ENCODE measurements at regions not wholly inside any gene's neighbourhood (a gene's known extent, or its start where the extent isn't known, plus 50 kb on each side); places are given as distances from the start of the nearest gene placed in this dataset.

DNA sequence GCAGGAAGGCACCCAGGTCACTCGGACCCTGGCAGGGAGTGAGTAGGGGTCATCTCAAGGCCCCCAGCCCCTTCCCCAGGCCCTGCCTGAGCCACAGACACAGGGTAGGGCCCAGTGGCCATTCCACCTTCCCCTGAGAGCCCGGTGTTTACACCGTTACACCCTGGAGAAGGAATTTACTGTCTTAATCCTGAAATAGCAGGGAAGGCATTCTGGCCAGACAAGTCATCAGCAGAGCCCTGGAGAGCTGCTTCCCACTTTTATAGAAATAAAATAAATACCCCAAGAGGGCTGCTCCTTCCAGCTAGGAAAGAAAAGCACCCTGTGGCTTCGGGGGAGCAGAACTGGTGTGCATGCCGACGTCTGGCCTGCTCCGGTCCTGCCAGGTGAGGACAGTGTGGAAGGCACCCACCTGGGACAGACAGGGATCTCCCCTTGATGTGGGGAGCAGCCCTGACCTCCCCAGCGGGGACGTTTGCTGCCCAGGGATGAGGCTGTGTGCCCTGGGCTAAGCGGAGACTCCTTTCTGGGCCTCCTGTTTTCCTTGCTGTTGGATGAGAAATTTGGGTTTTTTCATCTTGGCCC lies 180.0 kb downstream of the MN1 start:
- Histone ChIP-seq H3K9me3 (replicated peaks in 1 of 3) (no peaks in the 10 kb centered on the region), H3K4me3 (no peak overlapping the region), H3K27ac (no peak overlapping the region), H3K36me3 (replicated peaks in 1 of 2) (no peaks in the 10 kb centered on the region), H3K4me1 (replicated peaks in 1 of 2) (no peaks in the 10 kb centered on the region), H3K27me3 (no peaks in the 10 kb centered on the region)
- 80 to 92% (median 87%) methylated on average over 9 to 10 of the region's 10 CpGs for WGBS, 4 donors
- DNase-seq, result no peak
- intact Hi-C loops (cut with DNase I), result no loop called here
- TF ChIP-seq POLR2A (IDR thresholded peaks at IDR 0.05), result no peak
- TF ChIP-seq, protein P1, sequence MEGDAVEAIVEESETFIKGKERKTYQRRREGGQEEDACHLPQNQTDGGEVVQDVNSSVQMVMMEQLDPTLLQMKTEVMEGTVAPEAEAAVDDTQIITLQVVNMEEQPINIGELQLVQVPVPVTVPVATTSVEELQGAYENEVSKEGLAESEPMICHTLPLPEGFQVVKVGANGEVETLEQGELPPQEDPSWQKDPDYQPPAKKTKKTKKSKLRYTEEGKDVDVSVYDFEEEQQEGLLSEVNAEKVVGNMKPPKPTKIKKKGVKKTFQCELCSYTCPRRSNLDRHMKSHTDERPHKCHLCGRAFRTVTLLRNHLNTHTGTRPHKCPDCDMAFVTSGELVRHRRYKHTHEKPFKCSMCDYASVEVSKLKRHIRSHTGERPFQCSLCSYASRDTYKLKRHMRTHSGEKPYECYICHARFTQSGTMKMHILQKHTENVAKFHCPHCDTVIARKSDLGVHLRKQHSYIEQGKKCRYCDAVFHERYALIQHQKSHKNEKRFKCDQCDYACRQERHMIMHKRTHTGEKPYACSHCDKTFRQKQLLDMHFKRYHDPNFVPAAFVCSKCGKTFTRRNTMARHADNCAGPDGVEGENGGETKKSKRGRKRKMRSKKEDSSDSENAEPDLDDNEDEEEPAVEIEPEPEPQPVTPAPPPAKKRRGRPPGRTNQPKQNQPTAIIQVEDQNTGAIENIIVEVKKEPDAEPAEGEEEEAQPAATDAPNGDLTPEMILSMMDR (IDR thresholded peaks at IDR 0.05), result no peak

DNA sequence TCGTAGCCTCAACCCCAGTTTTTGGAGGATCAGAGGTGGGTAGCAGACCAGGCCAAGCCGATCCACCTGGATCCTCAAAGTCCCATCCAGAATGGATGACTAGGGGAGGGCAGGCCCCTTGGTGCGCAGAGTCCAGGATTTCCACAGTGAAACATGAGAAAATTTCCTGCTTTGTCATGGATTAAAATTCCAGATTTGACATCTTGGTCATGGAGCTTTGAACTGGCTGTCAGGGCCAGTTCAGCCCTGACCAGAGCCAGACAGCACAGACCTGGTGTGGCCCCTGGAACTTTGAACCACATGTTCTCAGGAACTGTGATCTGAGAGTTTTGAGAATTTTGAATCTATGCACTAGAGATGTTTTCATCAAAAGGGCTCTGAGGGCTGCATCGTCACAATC lies 177.5 kb downstream of the MN1 start:
- 90 to 93% (median 91%) methylated on average over 2 to 4 of the region's 4 CpGs for WGBS, 4 donors
- no peak for DNase-seq
- intact Hi-C loops (cut with DNase I), result no loop called here

DNA sequence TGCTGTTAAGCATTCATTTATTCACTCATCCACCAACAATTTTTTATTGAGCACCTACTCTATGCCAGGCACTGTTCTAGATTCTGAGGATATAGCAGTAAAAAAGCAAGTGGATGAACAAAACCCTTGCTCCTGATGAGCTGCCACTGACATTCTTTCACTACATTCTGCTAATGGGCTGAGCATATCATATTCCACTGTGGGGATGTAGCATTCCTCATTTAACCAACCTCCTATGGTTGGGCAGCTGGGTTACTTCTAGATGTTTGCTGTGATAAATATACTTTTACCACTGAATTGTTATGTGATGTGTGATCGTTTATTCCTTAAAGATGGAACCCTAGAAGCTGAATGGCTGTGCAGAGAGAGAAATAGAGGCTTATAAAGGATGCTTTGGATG lies 176.9 kb downstream of the MN1 start:
- H3K9me3 ChIP-seq (replicated peaks in 1 of 3), result no peaks in the 10 kb centered on the region
- H3K27me3 ChIP-seq, result no peaks in the 10 kb centered on the region
- no peak overlapping the region for H3K4me3 ChIP-seq
- no peaks in the 10 kb centered on the region for H3K4me1 ChIP-seq (replicated peaks in 1 of 2)
- 0% methylated on average over 1 of the region's 1 CpG for WGBS, 4 donors
- intact Hi-C loops (cut with DNase I), result no loop called here
- H3K36me3 ChIP-seq (replicated peaks in 1 of 2), result no peaks in the 10 kb centered on the region
- TF ChIP-seq, protein P1 (IDR thresholded peaks at IDR 0.05), result no peak
- no peak for TF ChIP-seq POLR2A (IDR thresholded peaks at IDR 0.05)
- DNase-seq, result no peak
- no peak overlapping the region for H3K27ac ChIP-seq

More for the DNA sequence above, 177.5 kb downstream of the MN1 start:
- Histone ChIP-seq H3K4me1 (replicated peaks in 1 of 2) (no peaks in the 10 kb centered on the region), H3K36me3 (replicated peaks in 1 of 2) (no peaks in the 10 kb centered on the region), H3K27me3 (no peaks in the 10 kb centered on the region), H3K4me3 (no peak overlapping the region), H3K9me3 (replicated peaks in 1 of 3) (no peaks in the 10 kb centered on the region), H3K27ac (no peak overlapping the region)
- no peak for TF ChIP-seq POLR2A (IDR thresholded peaks at IDR 0.05)
- TF ChIP-seq, protein P1 (IDR thresholded peaks at IDR 0.05), result no peak

DNA sequence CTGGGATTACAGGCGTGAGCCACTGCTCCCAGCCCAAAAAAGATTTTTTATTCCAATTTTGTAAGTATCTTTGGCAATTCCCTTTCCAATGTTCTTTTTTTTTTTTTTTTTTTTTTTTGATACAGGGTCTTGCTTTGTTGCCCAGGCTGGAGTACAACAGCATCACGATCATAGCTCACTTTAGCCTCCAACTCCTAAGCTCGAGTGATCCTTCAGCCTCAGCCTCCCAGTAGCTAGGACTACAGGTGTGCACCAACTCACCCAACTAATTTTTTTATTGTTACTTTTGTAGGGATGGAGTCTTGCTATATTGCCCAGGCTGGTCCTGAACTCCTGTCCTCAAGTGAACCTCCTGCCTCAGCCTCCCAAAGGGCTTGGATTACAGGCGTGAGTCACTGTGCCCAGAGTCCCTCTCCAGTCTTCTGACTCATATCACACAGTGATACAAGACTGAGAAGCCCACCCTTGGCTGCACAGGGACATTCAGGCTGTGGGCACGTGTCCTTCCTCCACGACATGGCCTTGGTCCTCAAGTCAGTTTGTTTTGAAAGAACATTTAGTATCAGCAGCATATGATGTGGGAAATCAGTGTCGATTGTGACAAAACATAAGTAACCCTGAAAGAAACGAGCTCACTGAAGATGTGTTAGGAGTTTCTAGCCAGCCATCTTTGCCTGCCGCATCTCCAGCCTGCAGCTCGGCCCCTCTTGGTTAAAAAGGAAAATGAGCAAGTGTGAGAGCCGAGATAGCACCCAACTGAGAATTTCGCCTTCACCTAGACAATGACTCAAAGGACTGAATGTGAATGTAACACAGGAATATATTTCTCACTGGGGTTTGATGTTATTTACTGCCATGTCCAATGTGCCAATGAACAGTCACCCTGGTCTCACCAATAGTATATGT lies 175.5 kb downstream of the MN1 start:
- H3K36me3 ChIP-seq (replicated peaks in 1 of 2), result no peaks in the 10 kb centered on the region
- no peak for TF ChIP-seq POLR2A (IDR thresholded peaks at IDR 0.05)
- TF ChIP-seq, protein P1 (IDR thresholded peaks at IDR 0.05), result no peak
- no peaks in the 10 kb centered on the region for H3K4me1 ChIP-seq (replicated peaks in 1 of 2)
- peak overlapping the region in 1 of 5 donors; percentile 29 for H3K27ac ChIP-seq
- intact Hi-C loops (cut with DNase I), result no loop called here
- H3K9me3 ChIP-seq (replicated peaks in 1 of 3), result no peaks in the 10 kb centered on the region
- H3K4me3 ChIP-seq, result no peak overlapping the region
- H3K27me3 ChIP-seq, result no peaks in the 10 kb centered on the region
- WGBS, 4 donors, result 62 to 69% (median 66%) methylated on average over 12 of the region's 12 CpGs
- peak in 2 of 7 donors; percentile 36 for DNase-seq

Measured in adrenal gland (tissue), 9 donors.